ENCODE measurements at regions not wholly inside any gene's neighbourhood (a gene's known extent, or its start where the extent isn't known, plus 50 kb on each side); places are given as distances from the start of the nearest gene placed in this dataset.

DNA sequence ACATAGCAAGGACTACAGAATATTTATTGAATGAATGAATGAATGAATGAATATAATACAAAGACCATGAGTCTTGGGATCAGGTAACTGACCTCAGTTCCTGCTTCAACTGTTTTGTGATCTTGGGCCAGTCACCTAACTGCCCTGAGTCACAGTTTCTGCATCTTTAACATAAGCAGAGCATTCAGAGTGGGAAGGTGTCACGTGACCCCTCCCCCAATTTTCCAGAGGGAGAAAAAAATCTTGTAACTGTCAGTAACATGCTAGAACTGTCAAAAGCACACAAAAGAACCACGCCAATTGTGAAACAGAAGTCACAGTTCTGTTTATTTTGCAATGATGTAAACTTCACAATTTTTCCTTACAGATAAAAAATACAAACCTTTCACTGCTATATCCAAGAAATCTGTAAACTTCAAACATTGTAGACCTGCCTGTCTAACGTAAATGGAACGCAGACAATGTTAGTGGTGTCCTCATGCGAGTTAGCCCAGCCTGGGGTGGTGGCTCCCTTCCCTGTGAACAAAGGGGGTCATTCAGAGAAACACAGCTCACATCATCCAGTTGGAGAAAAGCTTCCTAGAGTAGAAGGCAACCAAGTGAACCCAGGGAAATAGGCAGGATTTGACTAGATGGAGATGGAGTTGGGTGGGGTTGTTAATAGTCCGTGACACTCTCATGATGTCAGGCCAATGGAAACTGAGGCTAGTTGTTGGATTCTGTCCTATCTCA is 211.8 kb upstream of the ZC3H12A start:
- TF ChIP-seq CTCF (IDR thresholded peaks at IDR 0.05): no peak
- no peak for TF ChIP-seq POLR2A (IDR thresholded peaks at IDR 0.05)
